Hepatocyte (in vitro differentiated cells): ENCODE measurements at regions not wholly inside any gene's neighbourhood (a gene's known extent, or its start where the extent isn't known, plus 50 kb on each side); places are given as distances from the start of the nearest gene placed in this dataset.
"Not testable (repeated sequence)": the region's sequence is repeated elsewhere in the genome, so short reads cannot be mapped to it uniquely, and the experiment has no call there.

Experiments used
- DNase-seq: peaks from one replicate; pipeline ENCODE4 v3.0.0-alpha.2; 2016; ENCODE audit warnings: low spot score
- H2AFZ ChIP-seq: fragments of 200-600 bp; sonication (generic); 2 replicates; pipeline ENCODE4 v1.6.0; 2016; ENCODE audit warnings: antibody characterized with exemption, mild to moderate bottlenecking
- H3K27ac ChIP-seq: fragments of 200-600 bp; sonication (generic); 2 replicates; pipeline ENCODE4 v1.5.1; 2016; ENCODE audit warnings: mild to moderate bottlenecking
- H3K27me3 ChIP-seq: fragments of 200-600 bp; sonication (generic); 2 replicates; pipeline ENCODE4 v1.6.1; 2016
- H3K36me3 ChIP-seq: fragments of 200-600 bp; sonication (generic); replicated peaks from 2 replicates; pipeline ENCODE4 v1.5.1; 2016; ENCODE audit warnings: low read depth; ENCODE audit not compliant: insufficient read depth
- H3K4me1 ChIP-seq: fragments of 200-600 bp; sonication (generic); 2 replicates; pipeline ENCODE4 v1.5.1; 2016; ENCODE audit warnings: mild to moderate bottlenecking, moderate library complexity; ENCODE audit not compliant: insufficient read depth
- H3K4me2 ChIP-seq: fragments of 200-600 bp; sonication (generic); 2 replicates; pipeline ENCODE4 v1.6.0; 2016
- H3K4me3 ChIP-seq: fragments of 200-600 bp; sonication (generic); 2 replicates; pipeline ENCODE4 v1.5.1; 2016; ENCODE audit warnings: mild to moderate bottlenecking
- H3K79me2 ChIP-seq: fragments of 200-600 bp; sonication (generic); 2 replicates; pipeline ENCODE4 v1.6.0; 2017; ENCODE audit warnings: mild to moderate bottlenecking
- H3K9me2 ChIP-seq: fragments of 200-600 bp; sonication (generic); replicated peaks from 2 replicates; pipeline ENCODE4 v1.6.0; 2017; ENCODE audit warnings: mild to moderate bottlenecking; ENCODE audit not compliant: insufficient read depth
- H3K9me3 ChIP-seq: fragments of 200-600 bp; sonication (generic); 2 replicates; pipeline ENCODE4 v1.5.1; 2016; ENCODE audit warnings: low read depth, mild to moderate bottlenecking
- H4K20me1 ChIP-seq: fragments of 200-600 bp; sonication (generic); 2 replicates; pipeline ENCODE4 v1.6.0; 2016; ENCODE audit warnings: mild to moderate bottlenecking; ENCODE audit not compliant: insufficient read depth, poor library complexity, severe bottlenecking
- EZH2 ChIP-seq: fragments of 200-600 bp; sonication (generic); IDR thresholded peaks from 2 replicates; pipeline ENCODE4 v1.6.1; 2016; ENCODE audit warnings: antibody characterized with exemption, mild to moderate bottlenecking, borderline replicate concordance
- EZH2phosphoT487 ChIP-seq: fragments of 200-600 bp; sonication (generic); IDR thresholded peaks from one replicate; pipeline ENCODE4 v1.6.1; 2018; ENCODE audit warnings: antibody characterized with exemption, mild to moderate bottlenecking, low read depth, moderate library complexity; ENCODE audit not compliant: unreplicated experiment, severe bottlenecking
- WGBS: methylation state at CpG from one replicate; pipeline ENCODE4 v1.1.6; 2016; ENCODE audit warnings: low lambda C conversion rate; ENCODE audit errors: missing lambda C conversion rate; 5-methylcytosine and 5-hydroxymethylcytosine counted together
- TF ChIP-seq, protein P1 (sequence below): fragments of 200-600 bp; sonication (generic); IDR thresholded peaks from 2 replicates; pipeline ENCODE4 v1.5.1; 2016; ENCODE audit warnings: antibody characterized with exemption, mild to moderate bottlenecking; ENCODE audit not compliant: poor library complexity

DNA sequence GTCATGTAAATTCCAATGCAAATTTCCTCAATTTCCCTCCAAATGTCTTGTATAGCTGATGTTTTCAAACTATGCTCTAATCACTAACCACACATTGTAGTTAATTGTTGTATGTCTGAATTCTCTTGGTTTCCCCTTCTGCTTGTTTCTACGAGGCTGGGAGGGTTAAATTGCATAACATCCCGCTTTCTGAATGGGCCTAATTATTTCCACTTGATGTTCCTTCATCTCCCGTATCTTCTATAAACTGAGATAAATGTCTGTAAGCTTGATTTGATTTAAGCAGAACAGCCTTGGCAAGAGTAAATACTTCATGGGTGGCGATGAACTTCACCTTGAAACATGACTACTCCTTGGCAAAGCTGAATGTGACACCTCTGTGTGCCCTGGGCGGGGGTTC is 72.2 kb downstream of the SERINC2 start:
- Histone ChIP-seq H2AFZ (no peak overlapping the region), H3K9me3 (no peaks in the 10 kb centered on the region), H3K9me2 (no peaks in the 10 kb centered on the region), H3K4me2 (no peak overlapping the region), H3K4me1 (peaks cover 8% of the 10 kb centered on the region), H3K79me2 (no peaks in the 10 kb centered on the region), H3K4me3 (no peak overlapping the region), H3K36me3 (no peaks in the 10 kb centered on the region), H3K27me3 (no peaks in the 10 kb centered on the region), H4K20me1 (no peaks in the 10 kb centered on the region), H3K27ac (no peak overlapping the region)
- 53% methylated on average over 5 of the region's 5 CpGs for WGBS
- DNase-seq: no peak
- TF ChIP-seq EZH2: no peak
- TF ChIP-seq, protein P1, sequence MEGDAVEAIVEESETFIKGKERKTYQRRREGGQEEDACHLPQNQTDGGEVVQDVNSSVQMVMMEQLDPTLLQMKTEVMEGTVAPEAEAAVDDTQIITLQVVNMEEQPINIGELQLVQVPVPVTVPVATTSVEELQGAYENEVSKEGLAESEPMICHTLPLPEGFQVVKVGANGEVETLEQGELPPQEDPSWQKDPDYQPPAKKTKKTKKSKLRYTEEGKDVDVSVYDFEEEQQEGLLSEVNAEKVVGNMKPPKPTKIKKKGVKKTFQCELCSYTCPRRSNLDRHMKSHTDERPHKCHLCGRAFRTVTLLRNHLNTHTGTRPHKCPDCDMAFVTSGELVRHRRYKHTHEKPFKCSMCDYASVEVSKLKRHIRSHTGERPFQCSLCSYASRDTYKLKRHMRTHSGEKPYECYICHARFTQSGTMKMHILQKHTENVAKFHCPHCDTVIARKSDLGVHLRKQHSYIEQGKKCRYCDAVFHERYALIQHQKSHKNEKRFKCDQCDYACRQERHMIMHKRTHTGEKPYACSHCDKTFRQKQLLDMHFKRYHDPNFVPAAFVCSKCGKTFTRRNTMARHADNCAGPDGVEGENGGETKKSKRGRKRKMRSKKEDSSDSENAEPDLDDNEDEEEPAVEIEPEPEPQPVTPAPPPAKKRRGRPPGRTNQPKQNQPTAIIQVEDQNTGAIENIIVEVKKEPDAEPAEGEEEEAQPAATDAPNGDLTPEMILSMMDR: no peak
- TF ChIP-seq EZH2phosphoT487: no peak

DNA sequence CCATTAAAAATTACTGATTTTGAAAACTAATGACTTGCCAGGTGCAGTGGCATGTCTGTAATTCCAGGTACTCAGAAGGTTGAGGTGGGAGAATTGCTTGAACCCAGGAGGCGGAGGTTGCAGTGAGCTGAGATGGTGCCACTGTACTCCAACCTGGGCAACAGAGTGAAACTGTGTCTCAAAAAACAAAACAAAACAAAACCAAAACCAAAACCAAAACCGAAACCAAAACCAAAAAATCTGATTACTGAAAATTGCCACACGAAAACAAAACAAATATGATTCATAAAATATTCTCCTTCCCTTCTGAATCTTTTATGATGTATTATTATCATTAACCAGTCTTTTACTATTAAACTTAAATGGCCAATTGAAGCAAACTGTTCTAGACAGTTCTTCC is 74.1 kb downstream of the SERINC2 start:
- H3K4me1 ChIP-seq: peaks cover 8% of the 10 kb centered on the region
- no peaks in the 10 kb centered on the region for H3K36me3 ChIP-seq
- H2AFZ ChIP-seq: no peak overlapping the region
- 98% methylated on average over 3 of the region's 3 CpGs for WGBS
- H4K20me1 ChIP-seq: no peaks in the 10 kb centered on the region
- H3K4me3 ChIP-seq: no peak overlapping the region
- DNase-seq: no peak
- no peak overlapping the region for H3K4me2 ChIP-seq
- no peaks in the 10 kb centered on the region for H3K9me3 ChIP-seq
- H3K79me2 ChIP-seq: no peaks in the 10 kb centered on the region
- no peaks in the 10 kb centered on the region for H3K9me2 ChIP-seq
- TF ChIP-seq, protein P1: no peak
- TF ChIP-seq EZH2 (no peak), EZH2phosphoT487 (no peak)
- H3K27ac ChIP-seq: no peak overlapping the region
- no peaks in the 10 kb centered on the region for H3K27me3 ChIP-seq

DNA sequence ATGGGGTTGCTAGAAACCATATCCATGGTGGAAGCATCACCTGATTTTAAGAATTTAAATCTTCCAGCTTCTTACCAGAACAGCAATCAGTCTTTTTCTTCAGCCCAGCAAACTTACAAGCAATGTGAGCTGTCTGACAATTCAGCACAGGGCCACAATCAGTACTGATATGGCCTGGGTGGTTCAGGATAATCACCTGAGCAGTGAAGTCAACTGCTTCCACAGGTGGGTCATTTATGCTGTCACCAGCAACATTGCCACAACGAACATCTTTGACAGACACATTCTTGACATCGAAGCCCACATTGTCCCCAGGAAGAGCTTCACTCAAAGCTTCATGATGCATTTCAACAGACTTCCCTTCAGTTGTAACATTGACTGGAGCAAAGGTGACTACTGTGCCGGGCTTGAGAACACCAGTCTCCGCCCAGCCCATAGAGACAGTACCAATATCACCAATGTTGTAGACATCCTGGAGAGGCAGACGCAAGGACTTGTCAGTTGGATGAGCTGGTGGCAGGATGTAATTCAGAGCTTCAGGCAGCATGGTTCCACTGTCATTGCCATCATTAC is 74.8 kb downstream of the SERINC2 start:
- no peak for DNase-seq
- Histone ChIP-seq H3K4me2 (no peak overlapping the region), H3K9me3 (no peaks in the 10 kb centered on the region), H3K9me2 (no peaks in the 10 kb centered on the region), H2AFZ (no peak overlapping the region), H3K27ac (no peak overlapping the region), H3K4me3 (no peak overlapping the region), H4K20me1 (no peaks in the 10 kb centered on the region), H3K4me1 (peaks cover 8% of the 10 kb centered on the region), H3K79me2 (no peaks in the 10 kb centered on the region), H3K27me3 (no peaks in the 10 kb centered on the region), H3K36me3 (no peaks in the 10 kb centered on the region)
- WGBS: 95% methylated on average over 5 of the region's 5 CpGs
- TF ChIP-seq, protein P1: no peak
- TF ChIP-seq EZH2phosphoT487: no peak
- no peak for TF ChIP-seq EZH2

DNA sequence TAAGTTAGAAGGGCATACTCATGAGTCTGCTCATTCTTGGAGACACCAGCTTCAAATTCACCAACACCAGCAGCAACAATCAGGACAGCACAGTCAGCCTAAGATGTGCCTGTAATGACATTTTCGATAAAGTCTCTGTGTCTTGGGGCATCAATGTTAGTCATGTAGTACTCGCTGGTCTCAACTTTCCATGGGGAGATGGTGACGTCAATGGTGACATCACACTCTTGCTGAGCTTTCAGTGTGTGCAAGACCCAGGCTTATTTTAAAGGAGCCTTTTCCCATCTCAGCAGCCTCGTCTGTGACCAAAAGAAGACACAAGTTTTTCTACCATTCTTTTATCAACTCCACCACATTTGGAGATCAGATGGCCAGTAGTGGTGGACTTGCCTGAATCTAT is 75.5 kb downstream of the SERINC2 start:
- Histone ChIP-seq H2AFZ (no peak overlapping the region), H3K4me1 (peaks cover 7% of the 10 kb centered on the region), H3K9me3 (no peaks in the 10 kb centered on the region), H3K27ac (no peak overlapping the region), H3K4me2 (no peak overlapping the region), H3K4me3 (no peak overlapping the region), H3K9me2 (no peaks in the 10 kb centered on the region), H3K27me3 (no peaks in the 10 kb centered on the region), H3K79me2 (no peaks in the 10 kb centered on the region), H4K20me1 (no peaks in the 10 kb centered on the region), H3K36me3 (no peaks in the 10 kb centered on the region)
- WGBS: 94% methylated on average over 4 of the region's 4 CpGs
- no peak for DNase-seq
- no peak for TF ChIP-seq EZH2
- TF ChIP-seq, protein P1: no peak
- no peak for TF ChIP-seq EZH2phosphoT487

DNA sequence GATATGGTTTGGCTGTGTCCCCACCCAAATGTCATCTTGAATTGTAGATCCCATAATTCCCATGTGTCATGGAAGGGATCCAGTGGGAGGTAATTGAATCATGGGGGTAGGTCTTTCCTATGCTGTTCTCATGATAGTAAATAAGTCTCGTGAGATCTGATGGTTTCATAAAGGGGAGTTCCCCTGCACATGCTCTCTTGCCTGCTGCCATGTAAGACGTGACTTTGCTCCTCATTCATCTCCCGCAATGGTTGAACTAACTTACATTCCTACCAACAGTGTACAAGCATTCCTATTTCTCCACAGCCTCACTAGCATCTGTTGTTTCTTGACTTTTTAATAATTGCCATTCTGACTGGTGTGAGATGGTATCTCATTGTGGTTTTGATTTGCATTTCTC is 76.6 kb downstream of the SERINC2 start:
- H3K27ac ChIP-seq, H3K79me2 ChIP-seq, H4K20me1 ChIP-seq, H3K36me3 ChIP-seq, H3K4me1 ChIP-seq, H2AFZ ChIP-seq, H3K27me3 ChIP-seq, H3K9me2 ChIP-seq, H3K4me2 ChIP-seq, H3K9me3 ChIP-seq, H3K4me3 ChIP-seq, DNase-seq: not testable (repeated sequence)
- WGBS: 77% methylated on average over 3 of the region's 3 CpGs

DNA sequence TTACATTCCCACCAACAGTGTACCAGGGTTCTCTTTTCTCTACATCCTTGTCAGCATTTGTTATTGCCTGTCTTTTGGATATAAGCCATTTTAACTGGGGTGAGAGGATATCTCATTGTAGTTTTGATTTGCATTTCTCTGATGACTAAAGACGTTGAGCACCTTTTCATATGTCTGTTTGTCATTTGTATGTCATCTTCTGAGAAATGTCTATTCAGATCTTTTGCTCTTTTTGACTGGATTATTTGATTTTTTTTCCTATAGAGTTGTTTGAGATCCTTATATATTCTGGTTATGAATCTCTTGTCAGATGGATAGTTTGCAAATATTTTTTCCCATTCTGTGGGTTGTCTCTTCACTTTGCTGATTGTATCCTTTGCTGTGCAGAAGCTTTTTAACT is 77.6 kb downstream of the SERINC2 start:
- not testable (repeated sequence) for H3K9me3 ChIP-seq, H3K4me2 ChIP-seq, H3K79me2 ChIP-seq, H3K36me3 ChIP-seq, H4K20me1 ChIP-seq, H3K27ac ChIP-seq, H3K9me2 ChIP-seq, H3K4me1 ChIP-seq, H3K27me3 ChIP-seq, H3K4me3 ChIP-seq, DNase-seq, H2AFZ ChIP-seq
- 82% methylated on average over 1 of the region's 1 CpG for WGBS
